ENCODE measurements at regions not wholly inside any gene's neighbourhood (a gene's known extent, or its start where the extent isn't known, plus 50 kb on each side); places are given as distances from the start of the nearest gene placed in this dataset.

DNA sequence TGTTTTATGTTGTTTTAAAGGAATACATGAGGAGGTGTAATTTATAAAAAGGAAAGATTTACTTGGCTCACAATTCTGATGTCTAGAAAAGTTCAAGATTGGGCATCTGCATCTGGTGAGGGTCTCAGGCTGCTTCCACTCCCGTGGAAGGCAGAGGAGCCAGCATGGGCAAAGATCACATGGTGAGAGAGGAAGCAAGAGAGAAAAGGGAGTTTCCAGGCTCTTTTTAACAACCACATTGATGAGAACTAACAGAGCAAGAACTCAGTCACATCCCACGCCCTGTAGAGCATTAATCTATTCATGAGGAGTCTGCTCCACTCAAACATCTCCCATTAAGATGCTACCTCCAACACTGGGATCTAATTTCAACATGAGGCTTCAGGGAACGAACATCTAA lies 1666.3 kb downstream of the HACE1 start:
- POLR2A ChIA-PET, result no interaction called here
- no peak for DNase-seq (ENCODE audit: extremely low spot score)
- TF ChIP-seq CTBP1 (IDR thresholded peaks at IDR 0.05; ENCODE audit: borderline replicate concordance) (no peak), L3MBTL2 (conservative IDR thresholded peaks at IDR 0.05) (no peak), TARDBP (IDR thresholded peaks at IDR 0.05) (no peak)
- CTCF ChIA-PET, result no interaction called here

DNA sequence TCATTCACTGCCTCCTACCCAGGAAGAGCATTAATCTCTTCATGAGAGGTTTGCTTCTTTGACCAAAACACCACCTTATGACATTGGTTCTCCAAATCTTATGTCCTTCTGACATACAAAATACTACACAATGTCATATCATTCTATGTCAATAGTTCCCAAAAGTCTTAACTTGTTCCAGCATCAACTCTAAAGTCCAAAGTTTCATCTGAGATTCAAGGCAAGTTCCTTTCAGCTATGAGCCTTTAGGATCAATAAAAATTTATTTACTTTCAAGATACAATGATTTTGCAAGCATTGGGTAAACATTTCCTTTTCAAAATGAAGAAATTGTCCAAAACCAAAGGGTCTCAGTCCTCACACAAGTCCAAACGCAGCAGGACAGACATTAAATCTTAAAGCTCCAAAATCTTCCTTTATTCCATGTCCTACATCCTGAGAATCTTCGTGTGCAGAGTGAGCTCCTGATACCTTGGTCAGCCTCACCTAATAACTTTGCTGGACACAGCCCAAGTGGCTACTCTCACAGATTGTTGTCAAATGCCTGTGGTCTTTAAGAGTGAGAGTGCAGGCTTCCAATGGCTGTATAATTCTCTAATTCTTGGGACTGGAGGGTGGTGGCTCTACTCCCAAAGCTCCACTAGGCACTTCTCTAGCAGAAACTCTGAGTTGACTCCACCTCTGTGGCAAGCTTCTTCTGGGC lies 1668.2 kb downstream of the HACE1 start:
- no peak for TF ChIP-seq ZNF384 (IDR thresholded peaks at IDR 0.05)
- TF ChIP-seq FOXA1 (IDR thresholded peaks at IDR 0.05), result no peak
- TF ChIP-seq HDGF (IDR thresholded peaks at IDR 0.05; ENCODE audit: borderline replicate concordance), result no peak
- no peak for TF ChIP-seq L3MBTL2 (conservative IDR thresholded peaks at IDR 0.05)
- no peak for TF ChIP-seq CTBP1 (IDR thresholded peaks at IDR 0.05; ENCODE audit: borderline replicate concordance)
- no peak for TF ChIP-seq BHLHE40 (IDR thresholded peaks at IDR 0.05; ENCODE audit: borderline replicate concordance)
- TF ChIP-seq SUZ12 (IDR thresholded peaks at IDR 0.05), result no peak
- TF ChIP-seq TARDBP (IDR thresholded peaks at IDR 0.05), result no peak
- no peak for TF ChIP-seq FOXK2 (IDR thresholded peaks at IDR 0.05)
- TF ChIP-seq ARNT (IDR thresholded peaks at IDR 0.05), result no peak
- no peak for TF ChIP-seq NFRKB (IDR thresholded peaks at IDR 0.05)
- TF ChIP-seq PKNOX1 (IDR thresholded peaks at IDR 0.05), result no peak
- ChIA-PET POLR2A (no interaction called here), CTCF (no interaction called here)
- DNase-seq (ENCODE audit: extremely low spot score), result no peak

DNA sequence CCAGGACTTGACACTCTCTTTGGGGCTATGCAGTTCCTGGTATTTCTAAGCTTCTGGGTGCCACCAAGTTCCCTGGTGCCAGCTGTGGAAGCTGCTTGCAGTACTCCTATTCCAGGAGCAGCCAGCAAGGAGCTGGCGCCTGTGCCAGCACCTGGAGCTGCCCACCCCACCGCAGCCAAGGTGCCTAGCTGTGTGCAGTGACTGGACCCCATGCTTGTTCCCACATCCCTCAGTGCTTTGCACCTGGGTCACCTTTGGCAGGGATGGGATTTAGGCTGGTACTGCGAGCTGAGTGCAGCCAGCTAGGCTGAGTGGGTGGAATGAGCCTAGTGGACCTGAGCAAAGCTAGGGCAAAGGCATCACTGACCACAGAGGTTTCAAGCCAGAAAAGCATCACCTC lies 1674.9 kb downstream of the HACE1 start:
- ChIA-PET POLR2A (no interaction called here), CTCF (no interaction called here)

DNA sequence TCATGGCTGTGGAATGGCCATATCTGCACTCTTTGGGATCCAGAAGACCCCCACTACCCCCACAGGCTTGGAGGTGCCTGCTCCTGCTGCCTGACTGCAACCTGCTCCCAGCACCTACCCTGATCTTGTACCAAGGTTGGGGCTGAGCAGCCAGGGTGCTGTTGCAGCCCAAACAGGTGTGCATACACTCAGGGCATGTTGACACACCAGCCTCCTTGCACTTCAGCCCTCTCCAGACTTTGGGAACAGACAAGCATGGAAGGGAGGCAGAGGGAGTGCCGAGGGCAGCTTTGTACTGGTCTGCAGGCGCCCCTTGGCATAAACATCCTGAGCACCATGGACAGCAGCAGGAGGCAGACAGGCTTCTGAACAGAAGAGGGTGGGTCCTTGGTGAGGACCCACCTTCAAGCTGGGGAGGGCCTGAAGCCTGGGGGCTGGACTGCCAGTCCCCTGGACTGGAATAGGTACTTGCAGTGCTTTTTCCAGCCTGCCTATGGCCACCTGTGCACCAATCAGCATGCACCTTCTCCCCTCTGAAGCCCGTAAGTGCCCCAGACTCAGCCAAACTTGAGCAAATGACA lies 1675.8 kb downstream of the HACE1 start:
- POLR2A ChIA-PET, result no interaction called here
- CTCF ChIA-PET, result no interaction called here
- TF ChIP-seq LEF1 (IDR thresholded peaks at IDR 0.05; ENCODE audit: borderline replicate concordance) (no peak), NFRKB (IDR thresholded peaks at IDR 0.05) (no peak), FOXA1 (IDR thresholded peaks at IDR 0.05) (no peak), PKNOX1 (IDR thresholded peaks at IDR 0.05) (no peak), FOXM1 (IDR thresholded peaks at IDR 0.05; ENCODE audit: borderline replicate concordance) (no peak), SP1 (IDR thresholded peaks at IDR 0.05) (no peak), TARDBP (IDR thresholded peaks at IDR 0.05) (no peak), HDGF (IDR thresholded peaks at IDR 0.05; ENCODE audit: borderline replicate concordance) (no peak), ZNF384 (IDR thresholded peaks at IDR 0.05) (no peak), ARNT (IDR thresholded peaks at IDR 0.05) (no peak), L3MBTL2 (conservative IDR thresholded peaks at IDR 0.05) (no peak), CTBP1 (IDR thresholded peaks at IDR 0.05; ENCODE audit: borderline replicate concordance) (no peak), FOXK2 (IDR thresholded peaks at IDR 0.05) (no peak), SUZ12 (IDR thresholded peaks at IDR 0.05) (no peak)
- DNase-seq (ENCODE audit: extremely low spot score), result no peak

More for the DNA sequence above, 1674.9 kb downstream of the HACE1 start:
- no peak for DNase-seq (ENCODE audit: extremely low spot score)
- TF ChIP-seq NFRKB (IDR thresholded peaks at IDR 0.05) (no peak), ZNF384 (IDR thresholded peaks at IDR 0.05) (no peak), L3MBTL2 (conservative IDR thresholded peaks at IDR 0.05) (no peak)

GRCh38 chr6:103178193-103178592 lies 1681.5 kb downstream of the HACE1 start:
- TF ChIP-seq ARNT (IDR thresholded peaks at IDR 0.05) (no peak), L3MBTL2 (conservative IDR thresholded peaks at IDR 0.05) (no peak), SP1 (IDR thresholded peaks at IDR 0.05) (no peak), BHLHE40 (IDR thresholded peaks at IDR 0.05; ENCODE audit: borderline replicate concordance) (no peak), PKNOX1 (IDR thresholded peaks at IDR 0.05) (no peak), LEF1 (IDR thresholded peaks at IDR 0.05; ENCODE audit: borderline replicate concordance) (no peak)
- CTCF ChIA-PET, result no interaction called here
- no peak for DNase-seq (ENCODE audit: extremely low spot score)
- POLR2A ChIA-PET, result no interaction called here

DNA sequence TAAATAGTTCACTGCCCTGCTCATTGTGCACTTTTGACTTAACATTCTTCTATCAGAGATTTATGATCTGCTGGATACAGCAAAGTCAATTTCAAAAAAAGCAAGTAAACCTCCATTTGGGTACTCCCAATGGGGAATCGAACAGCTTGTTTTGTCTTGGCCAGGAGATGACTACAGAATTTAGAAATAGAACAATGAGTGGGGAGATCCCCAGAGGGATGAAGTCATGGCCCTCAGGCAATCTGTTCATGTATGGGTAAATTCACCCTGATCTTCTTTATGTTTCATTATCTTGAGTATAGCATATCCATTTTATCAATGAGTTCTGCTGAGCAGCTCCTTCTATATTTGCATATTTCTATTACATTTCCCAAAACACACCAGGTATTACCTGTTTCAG lies 1681.9 kb downstream of the HACE1 start:
- no peak for TF ChIP-seq ARNT (IDR thresholded peaks at IDR 0.05)
- TF ChIP-seq ELF4 (IDR thresholded peaks at IDR 0.05), result no peak
- TF ChIP-seq SP1 (IDR thresholded peaks at IDR 0.05), result no peak
- no peak for TF ChIP-seq CTBP1 (IDR thresholded peaks at IDR 0.05; ENCODE audit: borderline replicate concordance)
- TF ChIP-seq NFRKB (IDR thresholded peaks at IDR 0.05), result no peak
- no peak for TF ChIP-seq PKNOX1 (IDR thresholded peaks at IDR 0.05)
- TF ChIP-seq TARDBP (IDR thresholded peaks at IDR 0.05), result no peak
- TF ChIP-seq SUZ12 (IDR thresholded peaks at IDR 0.05), result no peak
- no peak for TF ChIP-seq FOXM1 (IDR thresholded peaks at IDR 0.05; ENCODE audit: borderline replicate concordance)
- no peak for TF ChIP-seq HDGF (IDR thresholded peaks at IDR 0.05; ENCODE audit: borderline replicate concordance)
- TF ChIP-seq LEF1 (IDR thresholded peaks at IDR 0.05; ENCODE audit: borderline replicate concordance), result no peak
- TF ChIP-seq BHLHE40 (IDR thresholded peaks at IDR 0.05; ENCODE audit: borderline replicate concordance), result no peak
- no peak for TF ChIP-seq FOXK2 (IDR thresholded peaks at IDR 0.05)
- CTCF ChIA-PET, result no interaction called here
- no peak for DNase-seq (ENCODE audit: extremely low spot score)
- POLR2A ChIA-PET, result no interaction called here
